Ovary (tissue), 7 donors: ENCODE measurements at regions not wholly inside any gene's neighbourhood (a gene's known extent, or its start where the extent isn't known, plus 50 kb on each side); places are given as distances from the start of the nearest gene placed in this dataset.

Source experiments
- DNase-seq, 5 donors: peaks; one replicate each; pipeline ENCODE4 v3.0.0-alpha.2; 2019 to 2020
- H3K27ac ChIP-seq, 2 donors: fragments of 200-600 bp; one replicate each; pipeline versions ENCODE4 v1.5.1 to v1.8.0; 2019 to 2022
- H3K27me3 ChIP-seq: fragments of 200-600 bp; one replicate; pipeline ENCODE4 v1.8.0; 2022
- H3K36me3 ChIP-seq: fragments of 200-600 bp; sonication (generic); one replicate; pipeline ENCODE4 v1.5.1; 2019
- H3K4me1 ChIP-seq: one replicate; pipeline ENCODE4 v1.8.1; 2013; ENCODE audit warnings: mild to moderate bottlenecking, moderate library complexity; ENCODE audit not compliant: insufficient read depth
- H3K4me3 ChIP-seq: fragments of 200-600 bp; sonication (generic); one replicate; pipeline ENCODE4 v1.5.1; 2017
- H3K9me3 ChIP-seq, 2 donors: fragments of 200-600 bp in 1 of 2; sonication (generic) in 1 of 2; one replicate each; pipeline versions ENCODE4 v1.5.1 to v1.8.1; 2013 to 2019; ENCODE audit warnings: mild to moderate bottlenecking in 1 of 2, moderate library complexity in 1 of 2
- CTCF ChIP-seq, 3 donors: fragments of 450-650 bp in 2 of 3; fragments of 200-600 bp in 1 of 3; IDR thresholded peaks; one replicate each; pipeline versions ENCODE4 v1.5.1 to v1.8.0; 2016 to 2022; ENCODE audit warnings: antibody characterized with exemption in 3 of 3, mild to moderate bottlenecking in 1 of 3
- EP300 ChIP-seq: sonication (generic); formaldehyde crosslinking; IDR thresholded peaks from one replicate; pipeline ENCODE4 v1.6.1; 2017; ENCODE audit warnings: antibody characterized with exemption
- POLR2A ChIP-seq: fragments of 450-650 bp; IDR thresholded peaks from one replicate; pipeline ENCODE4 v1.6.1; 2017; ENCODE audit warnings: antibody characterized with exemption, mild to moderate bottlenecking, moderate library complexity
- WGBS, 3 donors: extraction: QIAGEN DNeasy Blood & Tissue Kit in 1 of 3; methylation state at CpG; one replicate each; pipeline versions ENCODE4 v1.1.5 to v1.1.7; 2013 to 2017; 5-methylcytosine and 5-hydroxymethylcytosine counted together
- intact Hi-C, 4 donors: fragments of 100-400 bp; cut with DNase I; formaldehyde crosslinking; loops; one replicate each; pipeline versions ENCODE4 v1.11.0 to v1.15.1; 2022 to 2023
- donor health status: DM: no; HTN: no; CAD: no; lungs with moderate emphysema.
- donor health status: DM: no; HTN: no; CAD: no.
- donor health status: Bipolar disorder and iron deficiency.
- donor health status: DM: no; HTN: no; CAD: no.
- donor health status: DM: yes; HTN: yes; CAD: no.

GRCh38 chr1:87170931-87171598 lies 157.6 kb upstream of the LMO4 start:
- Histone ChIP-seq H3K4me3 (no peak overlapping the region), H3K36me3 (no peaks in the 10 kb centered on the region), H3K4me1 (no peaks in the 10 kb centered on the region), H3K27me3 (no peaks in the 10 kb centered on the region), H3K9me3 (no peaks in the 10 kb centered on the region), H3K27ac (no peak overlapping the region)
- intact Hi-C loops = no loop called here
- no peak for DNase-seq
- TF ChIP-seq POLR2A = no peak
- TF ChIP-seq EP300 = no peak
- no peak for TF ChIP-seq CTCF (IDR thresholded peaks at IDR 0.05)
- 66 to 77% (median 73%) methylated on average over 4 of the region's 4 CpGs for WGBS, 3 donors

GRCh38 chr1:87173231-87173630 lies 155.4 kb upstream of the LMO4 start:
- no peak for DNase-seq
- Histone ChIP-seq H3K27me3 (no peaks in the 10 kb centered on the region), H3K36me3 (no peaks in the 10 kb centered on the region), H3K27ac (no peak overlapping the region), H3K9me3 (no peaks in the 10 kb centered on the region), H3K4me1 (no peaks in the 10 kb centered on the region), H3K4me3 (no peak overlapping the region)
- TF ChIP-seq EP300 = no peak
- no peak for TF ChIP-seq POLR2A
- TF ChIP-seq CTCF (IDR thresholded peaks at IDR 0.05) = no peak
- 74 to 88% (median 81%) methylated on average over 3 of the region's 3 CpGs for WGBS, 3 donors
- intact Hi-C loops = no loop called here

- TF ChIP-seq POLR2A (no peak), CTCF (IDR thresholded peaks at IDR 0.05) (no peak), EP300 (no peak)
- no peak overlapping the region for H3K4me3 ChIP-seq
- H3K9me3 ChIP-seq = no peaks in the 10 kb centered on the region
- intact Hi-C loops = no loop called here
- H3K27me3 ChIP-seq = no peaks in the 10 kb centered on the region
- no peaks in the 10 kb centered on the region for H3K4me1 ChIP-seq
- WGBS, 3 donors = 77 to 86% (median 78%) methylated on average over 2 of the region's 2 CpGs
- H3K36me3 ChIP-seq = no peaks in the 10 kb centered on the region
- no peak for DNase-seq
- H3K27ac ChIP-seq = no peak overlapping the region
Observed at GRCh38 chr1:87174724-87175245, 153.9 kb upstream of the LMO4 start.

GRCh38 chr1:87176087-87176486 lies 152.6 kb upstream of the LMO4 start:
- 79 to 93% (median 92%) methylated on average over 5 of the region's 5 CpGs for WGBS, 3 donors
- H3K4me1 ChIP-seq = no peaks in the 10 kb centered on the region
- no peak overlapping the region for H3K27ac ChIP-seq
- no peak overlapping the region for H3K4me3 ChIP-seq
- H3K9me3 ChIP-seq = no peaks in the 10 kb centered on the region
- TF ChIP-seq POLR2A (no peak), EP300 (no peak), CTCF (IDR thresholded peaks at IDR 0.05) (no peak)
- no peaks in the 10 kb centered on the region for H3K36me3 ChIP-seq
- DNase-seq = no peak
- intact Hi-C loops = no loop called here
- no peaks in the 10 kb centered on the region for H3K27me3 ChIP-seq
